Fibroblast of lung (primary cell): ENCODE measurements at regions not wholly inside any gene's neighbourhood (a gene's known extent, or its start where the extent isn't known, plus 50 kb on each side); places are given as distances from the start of the nearest gene placed in this dataset.

Source experiments
- DNase-seq, 2 donors: peaks; one replicate each; pipeline versions ENCODE4 v3.0.0 to v3.0.0-alpha.2; 2010; ENCODE audit warnings: low read depth in 2 of 2
- H2AFZ ChIP-seq: 2 replicates; pipeline ENCODE4 v1.5.1; 2012; ENCODE audit warnings: low read length, control low read depth, inconsistent platforms
- H3K27ac ChIP-seq: 2 replicates; pipeline ENCODE4 v1.5.1; 2011; ENCODE audit warnings: low read length, control low read depth; ENCODE audit not compliant: insufficient read depth
- H3K27me3 ChIP-seq: 2 replicates; pipeline ENCODE4 v1.5.1; 2011; ENCODE audit warnings: mild to moderate bottlenecking, low read length; ENCODE audit not compliant: control insufficient read depth, insufficient read depth
- H3K36me3 ChIP-seq: 2 replicates; pipeline ENCODE4 v1.5.1; 2011; ENCODE audit warnings: low read length; ENCODE audit not compliant: control insufficient read depth, insufficient read depth
- H3K4me1 ChIP-seq: 2 replicates; pipeline ENCODE4 v1.5.1; 2011; ENCODE audit warnings: low read length; ENCODE audit not compliant: control insufficient read depth, insufficient read depth; ENCODE audit errors: extremely low read depth
- H3K4me2 ChIP-seq: 2 replicates; pipeline ENCODE4 v1.5.1; 2011; ENCODE audit warnings: low read length, control low read depth; ENCODE audit not compliant: insufficient read depth; ENCODE audit errors: extremely low read depth
- H3K4me3 ChIP-seq, 4 experiments: fragments of 200-600 bp in 1 of 4; sonication (generic) in 1 of 4; replicated peaks in 1 of 4; 2 replicates each; pipeline ENCODE4 v1.5.1; 2011 to 2016; ENCODE audit warnings: low read length in 4 of 4, low read depth in 3 of 4, mild to moderate bottlenecking in 3 of 4, control low read depth in 2 of 4, inconsistent platforms in 1 of 4, mixed read lengths in 1 of 4; ENCODE audit not compliant: insufficient read depth in 1 of 4; ENCODE audit errors: control extremely low read depth in 1 of 4
- H3K79me2 ChIP-seq: 2 replicates; pipeline ENCODE4 v1.5.1; 2012; ENCODE audit warnings: mild to moderate bottlenecking, low read length, inconsistent platforms; ENCODE audit not compliant: control insufficient read depth, insufficient read depth
- H3K9ac ChIP-seq: 2 replicates; pipeline ENCODE4 v1.5.1; 2011; ENCODE audit warnings: mild to moderate bottlenecking, low read length, control low read depth; ENCODE audit not compliant: insufficient read depth
- H3K9me3 ChIP-seq: 2 replicates; pipeline ENCODE4 v1.5.1; 2012; ENCODE audit warnings: low read depth, low read length; ENCODE audit not compliant: control insufficient read depth, insufficient read depth
- H4K20me1 ChIP-seq: 2 replicates; pipeline ENCODE4 v1.5.1; 2011; ENCODE audit warnings: low read length; ENCODE audit not compliant: control insufficient read depth, insufficient read depth; ENCODE audit errors: extremely low read depth
- EZH2 ChIP-seq: IDR thresholded peaks from 2 replicates; pipeline ENCODE4 v1.5.1; 2012; ENCODE audit warnings: low read length, control low read depth, mild to moderate bottlenecking; ENCODE audit errors: missing control alignments
- TF ChIP-seq, protein P1 (sequence below), 2 donors: IDR thresholded peaks in 1 of 2; conservative IDR thresholded peaks in 1 of 2; 1 replicate in 1 of 2; 2 replicates in 1 of 2; pipeline ENCODE4 v1.5.1; 2011 to 2012; ENCODE audit warnings: low read length in 2 of 2, control low read depth in 1 of 2, inconsistent platforms in 1 of 2, low read depth in 1 of 2, mild to moderate bottlenecking in 1 of 2

DNA sequence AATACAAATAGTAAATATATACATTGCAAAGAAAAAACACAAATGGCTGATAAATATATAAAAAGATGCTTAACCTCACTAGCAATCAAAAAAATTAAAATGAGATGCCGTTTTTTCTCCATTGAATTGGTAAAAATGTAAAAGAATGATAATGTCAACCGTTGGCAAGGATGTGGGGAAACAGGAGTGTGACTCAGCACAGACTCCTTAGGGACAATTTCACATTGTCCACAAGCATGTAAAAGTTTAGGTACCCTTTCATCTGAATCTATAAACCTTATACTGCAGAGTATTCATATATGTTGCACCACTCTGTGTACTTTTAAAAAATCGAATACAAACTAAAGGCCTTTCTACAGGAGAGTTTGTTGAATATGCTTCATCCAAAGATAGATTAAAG is 143.1 kb upstream of the RREB1 start:
- no peaks in the 10 kb centered on the region for H3K36me3 ChIP-seq
- no peaks in the 10 kb centered on the region for H3K79me2 ChIP-seq
- TF ChIP-seq EZH2: no peak
- TF ChIP-seq, protein P1, sequence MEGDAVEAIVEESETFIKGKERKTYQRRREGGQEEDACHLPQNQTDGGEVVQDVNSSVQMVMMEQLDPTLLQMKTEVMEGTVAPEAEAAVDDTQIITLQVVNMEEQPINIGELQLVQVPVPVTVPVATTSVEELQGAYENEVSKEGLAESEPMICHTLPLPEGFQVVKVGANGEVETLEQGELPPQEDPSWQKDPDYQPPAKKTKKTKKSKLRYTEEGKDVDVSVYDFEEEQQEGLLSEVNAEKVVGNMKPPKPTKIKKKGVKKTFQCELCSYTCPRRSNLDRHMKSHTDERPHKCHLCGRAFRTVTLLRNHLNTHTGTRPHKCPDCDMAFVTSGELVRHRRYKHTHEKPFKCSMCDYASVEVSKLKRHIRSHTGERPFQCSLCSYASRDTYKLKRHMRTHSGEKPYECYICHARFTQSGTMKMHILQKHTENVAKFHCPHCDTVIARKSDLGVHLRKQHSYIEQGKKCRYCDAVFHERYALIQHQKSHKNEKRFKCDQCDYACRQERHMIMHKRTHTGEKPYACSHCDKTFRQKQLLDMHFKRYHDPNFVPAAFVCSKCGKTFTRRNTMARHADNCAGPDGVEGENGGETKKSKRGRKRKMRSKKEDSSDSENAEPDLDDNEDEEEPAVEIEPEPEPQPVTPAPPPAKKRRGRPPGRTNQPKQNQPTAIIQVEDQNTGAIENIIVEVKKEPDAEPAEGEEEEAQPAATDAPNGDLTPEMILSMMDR (conservative IDR thresholded peaks at IDR 0.05 in 1 of 2, IDR thresholded peaks at IDR 0.05 in 1 of 2; ENCODE audit: low read depth in 1 of 2, low read length in 2 of 2): no peak
- H3K4me1 ChIP-seq: no peaks in the 10 kb centered on the region
- no peak for DNase-seq
- no peaks in the 10 kb centered on the region for H3K9me3 ChIP-seq
- no peak overlapping the region for H3K27ac ChIP-seq
- no peaks in the 10 kb centered on the region for H4K20me1 ChIP-seq
- no peaks in the 10 kb centered on the region for H3K27me3 ChIP-seq
- no peak overlapping the region for H3K4me3 ChIP-seq
- no peak overlapping the region for H3K4me2 ChIP-seq
- no peak overlapping the region for H2AFZ ChIP-seq
- no peak overlapping the region for H3K9ac ChIP-seq

DNA sequence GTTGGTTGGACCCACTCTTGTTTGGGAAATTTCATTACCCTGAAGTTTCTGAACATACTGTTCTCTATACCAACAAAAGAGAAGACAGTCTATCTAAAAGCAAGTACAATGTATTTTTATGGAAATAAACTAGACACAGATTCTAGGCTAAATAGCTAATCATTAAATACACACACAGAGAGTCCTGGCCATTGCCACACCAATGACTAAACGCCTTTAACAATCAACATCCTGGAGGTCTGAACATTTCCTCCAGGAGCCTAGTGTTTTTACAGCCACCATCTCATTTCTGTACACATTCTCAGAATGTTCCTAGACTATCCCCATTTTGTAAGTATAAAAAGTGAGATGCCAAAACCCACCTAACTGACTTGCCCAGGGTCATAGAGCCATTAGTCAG is 141.6 kb upstream of the RREB1 start:
- Histone ChIP-seq H3K9me3 (no peaks in the 10 kb centered on the region), H3K79me2 (no peaks in the 10 kb centered on the region), H4K20me1 (no peaks in the 10 kb centered on the region), H3K9ac (no peak overlapping the region), H3K27me3 (no peaks in the 10 kb centered on the region), H3K4me3 (no peak overlapping the region), H3K36me3 (no peaks in the 10 kb centered on the region), H2AFZ (no peak overlapping the region), H3K4me1 (no peaks in the 10 kb centered on the region), H3K4me2 (no peak overlapping the region), H3K27ac (no peak overlapping the region)
- no peak for DNase-seq
- no peak for TF ChIP-seq EZH2
- TF ChIP-seq, protein P1 (conservative IDR thresholded peaks at IDR 0.05 in 1 of 2, IDR thresholded peaks at IDR 0.05 in 1 of 2; ENCODE audit: low read depth in 1 of 2, low read length in 2 of 2): no peak

DNA sequence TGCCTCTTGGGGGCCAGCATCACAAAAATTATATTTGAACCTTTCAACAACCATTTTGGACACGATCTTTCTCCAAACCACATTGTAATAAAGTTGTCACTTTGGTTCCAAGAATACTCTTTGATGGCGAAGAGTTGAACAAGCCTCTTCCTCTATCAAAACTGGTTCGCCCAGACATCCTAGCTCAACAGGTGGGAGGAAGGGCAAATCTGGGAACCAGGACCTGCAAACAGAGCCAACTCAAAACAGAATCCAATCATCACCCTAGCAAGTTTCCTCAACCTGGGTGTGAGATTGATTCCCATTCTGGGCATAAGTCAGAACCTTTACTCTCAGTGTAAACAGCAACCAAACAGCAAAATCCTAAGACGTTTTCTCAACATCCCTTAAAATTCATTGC is 141.2 kb upstream of the RREB1 start:
- Histone ChIP-seq H3K79me2 (no peaks in the 10 kb centered on the region), H3K4me1 (no peaks in the 10 kb centered on the region), H3K27me3 (no peaks in the 10 kb centered on the region), H3K27ac (no peak overlapping the region), H3K36me3 (no peaks in the 10 kb centered on the region), H3K4me2 (no peak overlapping the region), H3K9ac (no peak overlapping the region), H2AFZ (no peak overlapping the region), H4K20me1 (no peaks in the 10 kb centered on the region), H3K4me3 (no peak overlapping the region), H3K9me3 (no peaks in the 10 kb centered on the region)
- no peak for DNase-seq
- TF ChIP-seq, protein P1 (conservative IDR thresholded peaks at IDR 0.05 in 1 of 2, IDR thresholded peaks at IDR 0.05 in 1 of 2; ENCODE audit: low read depth in 1 of 2, low read length in 2 of 2): no peak
- TF ChIP-seq EZH2: no peak
